Stimulated activated naive B cell treated with anti-CD40 and anti-IgM and Interleukin-4, amounts not matched to agents 10 μg/mL and 1 μg/mL and 100 μg/mL, for 72 hours (primary cell): ENCODE measurements at regions not wholly inside any gene's neighbourhood (a gene's known extent, or its start where the extent isn't known, plus 50 kb on each side); places are given as distances from the start of the nearest gene placed in this dataset.

ENCODE experiments used
- ATAC-seq, 2 donors: fragments of 150-1000 bp; cut with Tn5 transposase; replicated peaks; 2 replicates each; pipeline ENCODE4 v1.10.0; 2021; ENCODE audit warnings: moderate library complexity in 1 of 2
- DNase-seq: peaks from one replicate; pipeline ENCODE4 v3.0.0; 2021
- H3K27ac Mint-ChIP-seq: one replicate; pipeline ENCODE4 v1.8.0; 2022; ENCODE audit warnings: mild to moderate bottlenecking, mixed read lengths
- H3K27me3 Mint-ChIP-seq, 2 donors: one replicate each; pipeline ENCODE4 v1.8.0; 2022; ENCODE audit warnings: mixed read lengths in 2 of 2
- H3K36me3 Mint-ChIP-seq, 2 donors: one replicate each; pipeline ENCODE4 v1.8.0; 2022; ENCODE audit warnings: mixed read lengths in 2 of 2, mild to moderate bottlenecking in 1 of 2
- H3K4me1 Mint-ChIP-seq, 2 donors: one replicate each; pipeline ENCODE4 v1.8.0; 2022; ENCODE audit warnings: mixed read lengths in 2 of 2, mild to moderate bottlenecking in 1 of 2
- H3K4me3 Mint-ChIP-seq, 2 donors: one replicate each; pipeline ENCODE4 v1.8.0; 2022; ENCODE audit warnings: mild to moderate bottlenecking in 2 of 2, mixed read lengths in 2 of 2, moderate library complexity in 1 of 2
- H3K9me3 Mint-ChIP-seq, 2 donors: one replicate each; pipeline ENCODE4 v1.8.0; 2022; ENCODE audit warnings: mixed read lengths in 2 of 2, mild to moderate bottlenecking in 1 of 2

GRCh38 chr12:115354007-115354890 lies 670.3 kb upstream of the TBX3 start:
- Mint-ChIP-seq H3K27ac (no peak overlapping the region), H3K4me3 (no peak overlapping the region)
- DNase-seq, result no peak

GRCh38 chr12:115353467-115353866 lies 669.5 kb upstream of the TBX3 start:
- Mint-ChIP-seq H3K27ac (no peak overlapping the region), H3K4me1 (no peaks in the 10 kb centered on the region), H3K36me3 (no peaks in the 10 kb centered on the region), H3K4me3 (no peak overlapping the region), H3K9me3 (peaks cover 0 to 4% of the 10 kb centered on the region in 2 donors), H3K27me3 (peaks cover 0 to 3% of the 10 kb centered on the region in 2 donors)
- no peak for ATAC-seq
- DNase-seq, result no peak

More at GRCh38 chr12:115354007-115354890, 670.3 kb upstream of the TBX3 start:
- Mint-ChIP-seq H3K9me3 (peaks cover 0 to 2% of the 10 kb centered on the region in 2 donors), H3K36me3 (no peaks in the 10 kb centered on the region), H3K4me1 (no peaks in the 10 kb centered on the region), H3K27me3 (peaks cover 0 to 3% of the 10 kb centered on the region in 2 donors)
- no peak for ATAC-seq

GRCh38 chr12:115351514-115352077 lies 667.6 kb upstream of the TBX3 start:
- Mint-ChIP-seq H3K36me3 (no peaks in the 10 kb centered on the region), H3K4me3 (no peak overlapping the region), H3K9me3 (peaks cover 0 to 4% of the 10 kb centered on the region in 2 donors), H3K27me3 (peaks cover 0 to 3% of the 10 kb centered on the region in 2 donors), H3K4me1 (no peaks in the 10 kb centered on the region), H3K27ac (no peak overlapping the region)
- DNase-seq (no peak), ATAC-seq (no peak)

GRCh38 chr12:115349711-115350110 lies 665.7 kb upstream of the TBX3 start:
- peaks cover 0 to 1% of the 10 kb centered on the region in 2 donors for H3K9me3 Mint-ChIP-seq
- no peaks in the 10 kb centered on the region for H3K4me1 Mint-ChIP-seq
- no peaks in the 10 kb centered on the region for H3K36me3 Mint-ChIP-seq
- no peak overlapping the region for H3K4me3 Mint-ChIP-seq
- ATAC-seq (no peak), DNase-seq (no peak)
- H3K27ac Mint-ChIP-seq, result no peak overlapping the region
- no peaks in the 10 kb centered on the region for H3K27me3 Mint-ChIP-seq

- Mint-ChIP-seq H3K27ac (no peak overlapping the region), H3K27me3 (no peaks in the 10 kb centered on the region), H3K4me1 (no peaks in the 10 kb centered on the region)
These were observed 664.3 kb upstream of the TBX3 start for GRCh38 chr12:115348301-115348700.

GRCh38 chr12:115343601-115344000 lies 659.6 kb upstream of the TBX3 start:
- H3K36me3 Mint-ChIP-seq, result no peaks in the 10 kb centered on the region
- H3K4me1 Mint-ChIP-seq, result no peaks in the 10 kb centered on the region
- no peak for ATAC-seq
- peaks cover 8 to 9% of the 10 kb centered on the region in 2 donors for H3K9me3 Mint-ChIP-seq
- H3K4me3 Mint-ChIP-seq, result no peak overlapping the region
- DNase-seq, result no peak
- no peak overlapping the region for H3K27ac Mint-ChIP-seq
- H3K27me3 Mint-ChIP-seq, result no peaks in the 10 kb centered on the region

More at GRCh38 chr12:115348301-115348700, 664.3 kb upstream of the TBX3 start:
- H3K4me3 Mint-ChIP-seq, result no peak overlapping the region
- peaks cover 3 to 4% of the 10 kb centered on the region in 2 donors for H3K9me3 Mint-ChIP-seq
- ATAC-seq (no peak), DNase-seq (no peak)
- no peaks in the 10 kb centered on the region for H3K36me3 Mint-ChIP-seq

GRCh38 chr12:115343008-115343407 lies 659.0 kb upstream of the TBX3 start:
- no peak for DNase-seq
- no peak overlapping the region for H3K27ac Mint-ChIP-seq
- H3K4me3 Mint-ChIP-seq, result no peak overlapping the region
- H3K4me1 Mint-ChIP-seq, result no peaks in the 10 kb centered on the region
- ATAC-seq, result no peak
- no peaks in the 10 kb centered on the region for H3K27me3 Mint-ChIP-seq
- H3K36me3 Mint-ChIP-seq, result no peaks in the 10 kb centered on the region
- H3K9me3 Mint-ChIP-seq, result peaks cover 8 to 9% of the 10 kb centered on the region in 2 donors

GRCh38 chr12:115341442-115341841 lies 657.5 kb upstream of the TBX3 start:
- ATAC-seq, result no peak
- no peak for DNase-seq

GRCh38 chr12:115338566-115339294 lies 654.8 kb upstream of the TBX3 start:
- Mint-ChIP-seq H3K4me1 (no peaks in the 10 kb centered on the region), H3K9me3 (peaks cover 5 to 11% of the 10 kb centered on the region in 2 donors), H3K27me3 (peaks cover 3 to 4% of the 10 kb centered on the region in 2 donors), H3K4me3 (no peak overlapping the region), H3K36me3 (no peaks in the 10 kb centered on the region), H3K27ac (no peak overlapping the region)
- no peak for DNase-seq
- ATAC-seq, result no peak

More at GRCh38 chr12:115341442-115341841, 657.5 kb upstream of the TBX3 start:
- Mint-ChIP-seq H3K27ac (no peak overlapping the region), H3K4me3 (no peak overlapping the region), H3K27me3 (no peaks in the 10 kb centered on the region), H3K36me3 (no peaks in the 10 kb centered on the region), H3K9me3 (peaks cover 9 to 12% of the 10 kb centered on the region in 2 donors), H3K4me1 (no peaks in the 10 kb centered on the region)

- H3K9me3 Mint-ChIP-seq, result peaks cover under 1 to 8% of the 10 kb centered on the region in 2 donors
- DNase-seq (no peak), ATAC-seq (no peak)
- H3K4me3 Mint-ChIP-seq, result no peak overlapping the region
- no peak overlapping the region for H3K27ac Mint-ChIP-seq
- no peaks in the 10 kb centered on the region for H3K4me1 Mint-ChIP-seq
- no peaks in the 10 kb centered on the region for H3K36me3 Mint-ChIP-seq
- H3K27me3 Mint-ChIP-seq, result peaks cover 4 to 5% of the 10 kb centered on the region in 2 donors
These were observed 653.9 kb upstream of the TBX3 start for GRCh38 chr12:115337693-115338543.

- Mint-ChIP-seq H3K4me1 (no peaks in the 10 kb centered on the region), H3K27ac (no peak overlapping the region), H3K36me3 (no peaks in the 10 kb centered on the region), H3K4me3 (no peak overlapping the region), H3K9me3 (peaks cover 0 to 4% of the 10 kb centered on the region in 2 donors), H3K27me3 (peaks cover 4 to 5% of the 10 kb centered on the region in 2 donors)
- no peak for ATAC-seq
- DNase-seq, result no peak
These were observed 652.5 kb upstream of the TBX3 start for GRCh38 chr12:115336506-115336905.

- ATAC-seq (no peak), DNase-seq (no peak)
- Mint-ChIP-seq H3K27ac (no peak overlapping the region), H3K4me1 (no peaks in the 10 kb centered on the region), H3K36me3 (no peaks in the 10 kb centered on the region), H3K4me3 (no peak overlapping the region), H3K27me3 (peaks cover 4 to 5% of the 10 kb centered on the region in 2 donors), H3K9me3 (peaks cover 0 to 4% of the 10 kb centered on the region in 2 donors)
These were observed 651.6 kb upstream of the TBX3 start for GRCh38 chr12:115335594-115335993.

- H3K36me3 Mint-ChIP-seq, result no peaks in the 10 kb centered on the region
- DNase-seq (no peak), ATAC-seq (no peak)
- H3K9me3 Mint-ChIP-seq, result peaks cover 0 to 4% of the 10 kb centered on the region in 2 donors
- no peaks in the 10 kb centered on the region for H3K4me1 Mint-ChIP-seq
- peaks cover 4 to 5% of the 10 kb centered on the region in 2 donors for H3K27me3 Mint-ChIP-seq
- H3K27ac Mint-ChIP-seq, result no peak overlapping the region
- no peak overlapping the region for H3K4me3 Mint-ChIP-seq
These were observed 651.1 kb upstream of the TBX3 start for GRCh38 chr12:115335048-115335447.

- no peak for DNase-seq
- ATAC-seq, result no peak
- H3K9me3 Mint-ChIP-seq, result peaks cover 0 to 6% of the 10 kb centered on the region in 2 donors
- no peaks in the 10 kb centered on the region for H3K4me1 Mint-ChIP-seq
- H3K36me3 Mint-ChIP-seq, result no peaks in the 10 kb centered on the region
- peaks cover 4 to 5% of the 10 kb centered on the region in 2 donors for H3K27me3 Mint-ChIP-seq
- no peak overlapping the region for H3K4me3 Mint-ChIP-seq
- no peak overlapping the region for H3K27ac Mint-ChIP-seq
These were observed 649.0 kb upstream of the TBX3 start for GRCh38 chr12:115332945-115333344.
